GM18951 (cell line): ENCODE measurements at regions not wholly inside any gene's neighbourhood (a gene's known extent, or its start where the extent isn't known, plus 50 kb on each side); places are given as distances from the start of the nearest gene placed in this dataset.
"Not testable (repeated sequence)": the region's sequence is repeated elsewhere in the genome, so short reads cannot be mapped to it uniquely, and the experiment has no call there.

Source experiments
- POLR2A ChIP-seq: IDR thresholded peaks from 4 replicates; pipeline ENCODE4 v1.6.1; 2011; ENCODE audit warnings: mild to moderate bottlenecking; ENCODE audit not compliant: insufficient read length, insufficient read depth; ENCODE audit errors: extremely low read depth
- in situ Hi-C: fragments of 300-500 bp; cut with MboI; formaldehyde crosslinking; loops from one replicate; pipeline ENCODE4 v1.12.0; 2022; ENCODE audit warnings: low sequenced_read_pairs, mixed read lengths, inconsistent platforms; ENCODE audit not compliant: unreplicated experiment

DNA sequence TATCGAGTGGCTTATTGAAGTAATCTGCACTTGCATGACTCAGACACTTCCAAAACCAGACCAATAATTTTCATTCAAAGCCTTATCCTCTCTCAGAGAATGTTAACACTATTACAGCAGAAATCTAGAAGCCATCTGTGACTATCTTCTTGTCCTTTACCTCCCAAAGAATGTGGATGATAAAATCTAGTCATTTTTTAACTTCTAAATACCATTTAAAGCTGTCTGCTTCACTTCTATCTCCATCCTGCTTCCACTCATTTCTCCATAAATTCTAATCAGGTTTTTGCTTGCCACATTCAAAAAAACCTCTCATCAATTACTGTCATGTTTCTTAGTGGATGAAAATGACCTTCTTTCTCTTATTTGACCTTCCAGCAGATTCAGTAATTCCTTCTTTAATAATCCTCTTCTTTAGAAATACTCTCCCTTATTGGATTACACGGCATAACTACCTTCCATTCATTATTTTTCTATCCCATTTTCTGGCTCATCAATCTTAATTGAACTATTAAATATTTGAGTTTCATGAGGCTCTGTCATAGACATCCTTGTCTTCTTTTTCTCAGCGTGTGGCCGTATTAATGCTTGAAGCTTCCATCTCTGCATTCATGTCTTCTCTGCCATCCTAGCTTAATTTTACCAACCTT is 1999.4 kb downstream of the MRPL39 start:
- no peak for TF ChIP-seq POLR2A

DNA sequence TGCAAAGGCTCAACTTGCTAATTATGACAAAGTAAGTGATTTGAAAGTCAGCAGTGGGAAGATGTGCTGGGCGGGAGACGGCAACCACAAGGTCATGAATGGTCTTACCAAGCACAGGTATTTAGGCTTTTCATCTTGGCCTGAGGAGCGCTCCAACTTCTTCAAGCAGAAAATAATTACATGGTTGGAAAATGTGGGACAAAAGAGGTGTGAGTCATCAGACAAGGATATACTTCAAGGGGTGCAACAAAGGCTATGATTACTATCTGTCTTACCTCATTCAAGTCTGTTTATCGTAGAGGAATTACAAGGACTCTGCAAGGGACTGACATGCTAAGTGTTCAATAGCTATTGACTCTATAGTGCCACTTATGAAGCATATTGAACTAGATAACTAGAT is 2005.7 kb downstream of the MRPL39 start:
- in situ Hi-C loops: no loop called here
- TF ChIP-seq POLR2A: no peak

More for the DNA sequence above, 1999.4 kb downstream of the MRPL39 start:
- in situ Hi-C loops: no loop called here

DNA sequence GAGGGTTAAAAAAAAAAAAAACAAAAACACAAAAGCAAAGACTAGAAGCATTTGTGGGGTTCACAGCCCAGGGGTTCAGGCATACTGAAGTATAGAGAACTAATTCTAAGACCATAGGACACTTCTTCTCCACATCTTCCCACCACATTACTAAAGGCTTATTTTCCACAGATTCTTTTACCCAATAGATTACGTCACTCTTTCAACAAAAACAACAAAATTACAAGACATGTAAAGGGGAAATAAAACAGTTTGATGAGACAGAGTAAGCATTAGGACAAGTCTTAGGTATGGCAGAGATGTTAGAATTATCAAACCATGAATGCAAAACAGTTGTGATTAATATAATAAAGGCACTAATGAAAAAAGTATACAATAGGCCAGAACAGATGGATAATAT is 2013.7 kb downstream of the MRPL39 start:
- in situ Hi-C loops: no loop called here

DNA sequence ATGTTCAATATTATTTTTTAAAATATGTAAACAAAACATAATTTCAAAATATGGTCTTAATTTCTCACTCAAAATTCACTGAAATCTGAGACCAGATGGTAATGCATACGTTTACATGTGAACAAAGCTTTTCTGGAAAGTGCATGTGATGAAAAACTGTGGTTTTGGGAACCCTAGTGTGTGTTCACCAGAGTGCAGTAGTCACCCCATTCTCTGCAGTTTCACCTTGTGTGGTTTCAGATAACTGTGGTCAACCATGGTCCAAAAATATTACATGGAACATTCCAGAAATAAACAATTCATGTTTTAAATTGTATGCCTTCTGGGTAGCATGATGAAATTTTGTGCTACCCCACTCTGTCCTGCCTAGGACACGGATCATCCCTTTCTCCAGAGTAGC is 2021.9 kb downstream of the MRPL39 start:
- in situ Hi-C loops: no loop called here
- TF ChIP-seq POLR2A: no peak

More for the DNA sequence above, 2013.7 kb downstream of the MRPL39 start:
- TF ChIP-seq POLR2A: no peak

DNA sequence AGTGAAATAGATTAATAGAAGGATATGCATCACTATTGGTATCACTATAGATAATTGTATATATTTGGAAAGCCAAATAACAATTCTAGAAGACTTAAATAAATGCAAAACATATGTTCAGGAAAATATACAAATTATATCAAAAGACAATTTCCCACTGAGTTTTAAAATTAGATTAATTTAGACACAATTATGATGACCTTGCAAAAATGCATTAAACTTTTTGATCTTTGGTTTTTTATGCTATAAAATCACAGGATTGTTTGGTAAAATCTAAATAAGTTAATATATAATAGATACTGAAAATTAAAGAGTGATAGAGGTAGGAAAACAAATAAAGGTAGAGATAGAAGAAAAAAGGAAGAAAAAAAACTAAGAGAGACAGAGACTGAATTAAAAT is 2027.7 kb downstream of the MRPL39 start:
- in situ Hi-C loops: no loop called here
- TF ChIP-seq POLR2A: no peak

DNA sequence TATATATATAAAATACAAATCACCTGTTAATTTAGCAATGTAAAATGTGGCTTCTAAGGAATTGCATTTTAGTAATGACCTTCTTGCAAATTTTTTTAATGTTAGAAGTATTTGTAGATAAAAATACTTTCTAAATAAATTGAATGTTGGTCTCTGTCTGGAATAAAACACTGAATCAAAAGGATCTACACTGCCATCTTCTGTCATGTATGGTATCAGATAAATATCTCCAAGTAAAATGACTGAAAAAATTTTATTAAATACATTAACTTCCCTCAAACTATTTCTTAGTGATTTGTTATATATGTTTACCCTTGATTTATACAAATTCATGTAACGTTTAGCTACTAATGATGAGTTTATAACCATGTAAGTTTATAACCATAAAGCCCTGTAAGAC is 2029.3 kb downstream of the MRPL39 start:
- in situ Hi-C loops: no loop called here
- no peak for TF ChIP-seq POLR2A

DNA sequence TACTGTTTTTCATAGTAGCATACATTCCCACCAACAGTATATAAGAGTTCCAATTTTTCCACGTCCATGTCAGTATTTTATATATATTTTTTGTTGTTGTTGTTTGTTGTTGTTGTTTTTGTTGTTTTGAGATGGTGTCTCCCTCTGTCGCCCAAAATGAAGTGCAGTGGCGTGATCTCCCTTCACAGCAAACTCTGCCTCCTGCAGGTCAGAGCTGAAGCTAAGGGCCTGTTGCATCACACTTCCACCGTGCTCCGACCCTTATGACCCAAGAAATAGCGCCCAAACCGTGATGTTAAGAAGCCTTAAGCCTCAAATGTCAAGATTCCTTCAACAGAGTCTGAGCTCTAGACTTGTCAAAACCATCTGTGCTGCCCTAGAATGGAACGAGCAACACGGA is 2032.3 kb downstream of the MRPL39 start:
- TF ChIP-seq POLR2A: no peak
- in situ Hi-C loops: no loop called here

DNA sequence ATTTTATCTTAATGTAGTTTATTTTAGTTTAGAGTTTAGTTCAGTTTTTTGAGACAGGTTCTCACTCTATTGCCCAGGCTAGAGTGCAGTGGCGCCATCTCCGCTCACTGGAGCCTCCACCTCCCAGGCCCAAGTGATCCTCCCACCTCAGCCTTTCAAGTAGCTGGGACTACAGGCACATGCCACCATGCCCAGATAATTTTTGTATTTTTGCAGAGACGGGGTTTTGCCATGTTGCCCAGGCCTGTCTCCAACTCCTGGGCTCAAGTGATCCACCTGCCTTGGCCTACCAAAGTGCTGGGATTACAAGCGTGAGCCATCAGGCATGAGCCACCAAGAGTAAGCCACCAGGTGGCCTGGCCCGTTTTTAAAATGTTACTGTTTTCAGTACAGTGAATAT is 2058.4 kb downstream of the MRPL39 start:
- in situ Hi-C loops: not testable (repeated sequence)

DNA sequence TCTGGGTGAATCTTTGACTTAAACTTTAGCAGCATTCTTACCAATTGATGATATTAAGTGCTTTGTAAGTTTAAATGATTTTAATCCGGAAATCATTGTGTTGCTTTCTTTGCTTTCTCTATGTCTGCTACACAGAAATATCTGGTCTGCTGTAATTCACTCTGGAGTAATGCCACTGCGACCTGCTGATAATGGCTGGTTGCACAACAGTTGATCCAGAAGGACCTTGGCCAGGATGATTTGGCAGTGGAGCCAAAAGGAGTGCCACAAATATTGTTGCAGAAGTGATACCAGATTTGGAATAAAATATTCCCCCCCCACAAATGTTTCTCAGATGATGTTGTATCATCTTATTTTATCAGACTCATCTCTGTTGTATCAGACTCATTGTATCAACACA is 2063.9 kb downstream of the MRPL39 start:
- TF ChIP-seq POLR2A: no peak
- in situ Hi-C loops: no loop called here

DNA sequence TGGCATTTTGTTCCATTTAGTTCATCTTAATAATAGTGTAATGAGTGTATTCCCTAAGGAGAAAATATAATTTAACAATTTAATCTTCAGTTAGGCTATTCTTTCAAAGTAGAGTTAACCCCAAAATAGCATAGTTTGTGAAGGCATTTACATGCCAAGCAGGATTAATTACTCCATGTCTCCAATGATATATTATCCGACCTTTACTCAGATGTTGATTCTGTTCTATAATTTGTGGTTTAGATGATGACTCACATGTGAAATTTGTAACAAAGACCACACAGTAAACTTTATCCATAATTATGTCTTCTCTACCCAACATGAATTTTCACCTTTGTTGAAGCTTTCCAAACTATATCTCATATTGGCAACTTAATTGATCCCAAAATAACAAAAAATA is 2065.2 kb downstream of the MRPL39 start:
- no peak for TF ChIP-seq POLR2A
- in situ Hi-C loops: no loop called here

DNA sequence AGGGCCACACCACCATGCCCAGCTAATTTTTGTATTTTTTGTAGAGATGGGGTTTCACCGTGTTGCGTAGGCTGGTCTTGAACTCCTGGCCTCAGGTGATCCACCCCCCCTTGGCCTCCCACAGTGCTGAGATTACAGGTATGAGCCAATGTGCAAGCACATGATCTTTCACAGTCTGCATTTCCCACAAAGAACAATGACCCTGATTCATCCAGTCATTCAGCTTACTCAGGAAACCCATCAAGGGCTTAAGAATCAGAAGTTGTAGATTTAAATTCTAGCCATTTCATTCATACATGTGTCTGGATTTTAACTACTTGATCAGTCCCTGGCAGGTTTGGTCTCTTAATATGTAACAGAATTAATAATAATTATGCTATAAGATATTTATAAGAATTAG is 2065.7 kb downstream of the MRPL39 start:
- no peak for TF ChIP-seq POLR2A
- in situ Hi-C loops: no loop called here

DNA sequence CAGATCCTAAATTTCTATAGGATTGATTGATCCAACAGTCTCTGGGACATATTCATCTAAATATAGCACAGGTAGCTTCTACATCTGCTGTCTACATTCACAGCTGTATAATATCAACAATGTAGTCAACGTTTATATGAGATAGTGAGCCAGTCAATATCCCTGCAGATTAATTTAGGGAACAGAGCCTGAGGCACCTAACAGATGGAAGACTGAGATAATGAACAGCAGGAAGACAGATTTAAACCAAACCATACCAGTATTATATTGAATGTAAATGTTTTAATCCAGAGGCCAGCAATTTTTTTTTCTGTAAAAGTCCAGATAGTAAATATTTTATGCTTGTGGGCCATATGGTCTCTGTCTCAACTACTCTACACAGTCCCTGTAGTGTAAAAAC is 2072.4 kb downstream of the MRPL39 start:
- in situ Hi-C loops: no loop called here
- TF ChIP-seq POLR2A: no peak

DNA sequence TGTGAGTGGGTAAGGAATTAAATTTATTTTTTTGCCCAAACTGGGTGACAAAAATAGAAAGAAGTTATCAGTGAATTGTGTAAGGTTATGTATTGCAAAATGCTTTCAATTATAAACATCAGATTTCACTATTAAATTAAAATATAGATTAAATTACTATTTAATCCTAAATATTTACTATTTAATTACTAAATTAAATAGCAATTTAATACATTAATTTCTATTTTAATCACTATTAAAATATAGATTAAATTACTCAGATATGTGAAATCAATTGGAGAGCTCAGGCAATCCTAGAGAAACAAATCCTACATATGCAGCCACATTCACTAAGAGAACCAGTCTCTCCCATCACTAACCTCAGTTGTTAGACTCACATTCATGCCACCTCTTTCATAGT is 2075.8 kb downstream of the MRPL39 start:
- TF ChIP-seq POLR2A: no peak
- in situ Hi-C loops: no loop called here

DNA sequence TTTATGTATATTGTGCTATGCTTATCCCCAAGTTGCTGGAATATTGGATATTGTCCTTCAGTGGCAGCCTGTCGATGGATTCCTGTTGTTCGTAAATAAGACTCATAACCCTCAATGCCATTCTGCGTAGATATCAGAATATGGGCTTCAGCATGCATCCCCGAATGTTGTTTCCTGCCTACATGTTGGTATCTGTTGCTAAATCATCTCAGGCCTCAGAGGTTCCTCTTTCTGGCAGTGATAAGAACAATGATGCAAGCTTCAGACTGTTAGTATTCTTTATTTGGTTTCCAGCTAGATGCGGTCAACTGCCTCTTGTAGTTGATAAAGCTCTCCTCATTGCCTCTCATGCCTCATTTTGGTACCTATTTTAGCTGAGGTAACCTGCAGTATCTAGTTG is 2082.6 kb downstream of the MRPL39 start:
- in situ Hi-C loops: no loop called here
- no peak for TF ChIP-seq POLR2A

DNA sequence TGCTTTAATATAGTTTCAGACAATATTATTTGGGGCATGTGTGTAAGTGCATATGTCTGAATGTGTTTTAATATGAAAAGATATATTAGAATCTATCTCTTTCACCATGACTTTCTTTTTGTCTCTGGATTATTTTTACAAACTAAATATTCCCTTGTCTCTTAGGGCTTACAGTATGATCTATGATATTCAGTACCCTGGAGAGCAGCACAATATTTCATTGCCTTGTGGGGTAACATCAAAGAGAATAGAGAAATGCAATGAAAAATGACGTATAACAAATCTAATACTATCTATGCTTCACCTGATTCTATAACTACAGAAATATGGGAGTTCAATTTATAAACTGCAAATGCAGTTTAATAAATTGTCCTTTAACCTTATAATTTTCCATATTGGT is 2084.5 kb downstream of the MRPL39 start:
- no peak for TF ChIP-seq POLR2A
- in situ Hi-C loops: no loop called here
